ENCODE measurements at regions not wholly inside any gene's neighbourhood (a gene's known extent, or its start where the extent isn't known, plus 50 kb on each side); places are given as distances from the start of the nearest gene placed in this dataset.

GRCh38 chr3:36165509-36166290 lies 214.6 kb upstream of the STAC start:
- TF ChIP-seq CTCF (IDR thresholded peaks at IDR 0.05), result no peak
- TF ChIP-seq POLR2A (IDR thresholded peaks at IDR 0.05), result no peak
